ENCODE measurements at regions not wholly inside any gene's neighbourhood (a gene's known extent, or its start where the extent isn't known, plus 50 kb on each side); places are given as distances from the start of the nearest gene placed in this dataset.
"Not testable (repeated sequence)": the region's sequence is repeated elsewhere in the genome, so short reads cannot be mapped to it uniquely, and the experiment has no call there.

DNA sequence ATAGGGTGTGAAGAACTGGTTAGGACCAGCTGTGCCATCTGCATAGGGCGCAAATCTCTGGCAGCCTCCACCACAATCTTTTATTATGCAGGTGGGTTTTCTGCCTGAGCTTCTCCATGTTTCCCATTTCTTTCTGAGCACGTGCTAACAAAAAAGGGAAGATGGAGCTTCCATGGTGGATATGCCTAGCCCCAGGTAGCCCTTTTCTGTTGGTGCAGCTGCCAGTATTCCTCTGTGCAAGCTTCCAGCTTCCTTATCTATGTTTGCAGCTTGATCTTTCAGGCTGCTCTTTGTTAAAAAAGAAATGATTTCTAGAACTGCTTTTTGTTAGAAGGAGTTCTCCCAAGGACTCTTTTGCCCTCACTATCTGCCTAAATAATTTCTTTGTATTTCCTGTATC, 95.0 kb upstream of the EPB41L4A start:
- H3K27me3 ChIP-seq (ENCODE audit: insufficient read depth), result no peaks in the 10 kb centered on the region
- no peaks in the 10 kb centered on the region for H4K20me1 ChIP-seq (replicated peaks; ENCODE audit: insufficient read depth)
- H3K27ac ChIP-seq (ENCODE audit: low read depth), result no peak overlapping the region
- no peaks in the 10 kb centered on the region for H3K9me2 ChIP-seq (ENCODE audit: insufficient read depth)
- peaks cover 27% of the 10 kb centered on the region for H3K9me3 Mint-ChIP-seq
- no peak for TF ChIP-seq NANOG (IDR thresholded peaks at IDR 0.05; ENCODE audit: borderline replicate concordance)
- H3K4me2 ChIP-seq, result no peak overlapping the region
- no peak overlapping the region for H3K27ac Mint-ChIP-seq
- no peak overlapping the region for H3K4me3 Mint-ChIP-seq
- H3F3A ChIP-seq (replicated peaks; ENCODE audit: low read depth), result no peaks in the 10 kb centered on the region
- DNase-seq (ENCODE audit: low spot score), result no peak
- H3K27me3 Mint-ChIP-seq (ENCODE audit: insufficient read depth, low read depth, poor library complexity), result peaks cover 4% of the 10 kb centered on the region
- peaks cover 9% of the 10 kb centered on the region; the same call in 2 of the 3 replicates for H3K36me3 Mint-ChIP-seq (ENCODE audit: low read depth)
- peaks cover 3% of the 10 kb centered on the region; the same call in 1 of the 3 replicates for H3K4me1 Mint-ChIP-seq
- no peaks in the 10 kb centered on the region for H3K4me1 ChIP-seq (ENCODE audit: insufficient read depth)
- H3K4me3 ChIP-seq, result no peak overlapping the region
- no peak overlapping the region for H2AFZ ChIP-seq
- peaks cover 9% of the 10 kb centered on the region for H3K36me3 ChIP-seq (ENCODE audit: insufficient read depth)
- no peak for ATAC-seq
- H3K79me2 ChIP-seq (replicated peaks; ENCODE audit: insufficient read depth), result no peaks in the 10 kb centered on the region

DNA sequence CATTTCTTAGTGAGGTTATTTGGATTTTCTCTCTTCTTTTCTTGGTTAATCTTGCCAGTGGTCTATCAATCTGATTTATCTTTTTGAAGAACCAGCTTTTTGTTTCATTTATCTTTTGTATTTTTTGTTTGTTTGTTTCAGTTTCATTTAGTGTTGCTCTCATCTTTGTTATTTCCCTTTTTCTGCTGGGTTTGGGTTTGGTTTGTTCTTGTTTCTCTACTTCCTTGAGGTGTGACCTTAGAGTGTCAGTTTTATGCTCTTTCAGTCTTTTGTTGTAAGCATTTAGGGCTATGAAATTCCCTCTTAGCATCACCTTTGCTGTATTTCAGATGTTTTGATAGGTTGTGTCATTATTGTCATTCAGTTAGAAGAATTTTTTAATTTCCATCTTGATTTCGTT, 101.4 kb upstream of the EPB41L4A start:
- H3K4me3 Mint-ChIP-seq; H3K36me3 Mint-ChIP-seq (ENCODE audit: low read depth); H3K27ac Mint-ChIP-seq; H3K27me3 Mint-ChIP-seq (ENCODE audit: insufficient read depth, low read depth, poor library complexity); H3K4me1 ChIP-seq (ENCODE audit: insufficient read depth); H3K4me1 Mint-ChIP-seq; H3K4me3 ChIP-seq; H3K4me2 ChIP-seq; ATAC-seq; H4K20me1 ChIP-seq (replicated peaks; ENCODE audit: insufficient read depth); H3K9me2 ChIP-seq (ENCODE audit: insufficient read depth); DNase-seq (ENCODE audit: low spot score); H2AFZ ChIP-seq; H3K27me3 ChIP-seq (ENCODE audit: insufficient read depth); H3F3A ChIP-seq (replicated peaks; ENCODE audit: low read depth); H3K27ac ChIP-seq (ENCODE audit: low read depth); H3K79me2 ChIP-seq (replicated peaks; ENCODE audit: insufficient read depth); H3K36me3 ChIP-seq (ENCODE audit: insufficient read depth): not testable (repeated sequence)
- H3K9me3 Mint-ChIP-seq, result peaks cover 11% of the 10 kb centered on the region

DNA sequence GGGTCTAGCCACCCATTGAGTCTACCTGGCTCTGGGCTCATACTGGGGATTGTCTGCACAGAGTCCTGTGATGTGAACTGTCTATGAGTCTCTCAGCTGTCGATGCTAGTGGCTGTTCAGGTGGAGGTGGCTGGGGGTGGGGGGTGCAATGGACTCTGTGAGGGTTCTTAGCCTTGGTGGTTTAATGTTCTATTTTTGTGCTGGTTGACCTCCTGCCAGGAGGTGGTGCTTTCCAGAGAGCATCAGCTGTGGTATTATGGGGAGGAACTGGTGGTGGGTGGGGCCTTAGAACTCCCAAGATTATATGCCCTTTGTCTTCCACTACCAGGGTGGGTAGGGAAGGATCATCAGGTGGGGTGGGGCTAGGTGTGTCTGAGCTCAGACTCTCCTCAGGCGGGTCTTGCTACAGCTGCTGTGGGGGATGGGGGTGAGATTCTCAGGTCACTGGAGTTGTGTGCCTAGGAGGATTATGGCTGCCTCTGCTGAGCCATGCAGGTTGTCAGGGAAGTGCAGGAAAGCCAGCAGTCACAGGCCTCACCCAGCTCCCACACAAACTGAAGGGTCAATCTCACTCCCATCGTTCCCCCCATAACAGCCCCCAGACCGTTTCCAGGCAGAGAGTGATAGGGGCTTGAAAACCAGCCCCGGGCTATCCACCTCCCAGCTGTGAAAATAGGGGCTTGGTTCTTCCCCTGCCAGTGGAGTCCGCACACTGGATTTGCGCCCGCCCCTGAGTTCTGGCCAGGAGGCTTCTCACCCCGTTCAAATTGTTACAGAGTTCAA, 104.0 kb upstream of the EPB41L4A start:
- not testable (repeated sequence) for H3K4me1 ChIP-seq (ENCODE audit: insufficient read depth); H3K4me2 ChIP-seq; H3K27ac Mint-ChIP-seq; H3K27me3 Mint-ChIP-seq (ENCODE audit: insufficient read depth, low read depth, poor library complexity); H3K27me3 ChIP-seq (ENCODE audit: insufficient read depth); H4K20me1 ChIP-seq (replicated peaks; ENCODE audit: insufficient read depth); H2AFZ ChIP-seq; H3K4me1 Mint-ChIP-seq; H3K79me2 ChIP-seq (replicated peaks; ENCODE audit: insufficient read depth); H3K4me3 ChIP-seq; H3K9me2 ChIP-seq (ENCODE audit: insufficient read depth); DNase-seq (ENCODE audit: low spot score); H3K9me3 Mint-ChIP-seq; ATAC-seq; H3K4me3 Mint-ChIP-seq; H3K27ac ChIP-seq (ENCODE audit: low read depth); H3K36me3 ChIP-seq (ENCODE audit: insufficient read depth); H3F3A ChIP-seq (replicated peaks; ENCODE audit: low read depth); H3K36me3 Mint-ChIP-seq (ENCODE audit: low read depth)

GRCh38 chr5:112523674-112524263, 104.7 kb upstream of the EPB41L4A start:
- H3K36me3 ChIP-seq (ENCODE audit: insufficient read depth); H3K27ac ChIP-seq (ENCODE audit: low read depth); H3K27me3 ChIP-seq (ENCODE audit: insufficient read depth); H3K27me3 Mint-ChIP-seq (ENCODE audit: insufficient read depth, low read depth, poor library complexity); H3K4me2 ChIP-seq; H4K20me1 ChIP-seq (replicated peaks; ENCODE audit: insufficient read depth); ATAC-seq; H3K4me1 ChIP-seq (ENCODE audit: insufficient read depth); H3K4me3 Mint-ChIP-seq; H3K4me3 ChIP-seq; H3K79me2 ChIP-seq (replicated peaks; ENCODE audit: insufficient read depth); H3K27ac Mint-ChIP-seq; H3K36me3 Mint-ChIP-seq (ENCODE audit: low read depth); H3K9me2 ChIP-seq (ENCODE audit: insufficient read depth); H3K4me1 Mint-ChIP-seq; H3F3A ChIP-seq (replicated peaks; ENCODE audit: low read depth); H3K9me3 Mint-ChIP-seq; H2AFZ ChIP-seq; DNase-seq (ENCODE audit: low spot score): not testable (repeated sequence)

All from GM23338 (cell line).